DLD1 (cell line): ENCODE measurements at regions not wholly inside any gene's neighbourhood (a gene's known extent, or its start where the extent isn't known, plus 50 kb on each side); places are given as distances from the start of the nearest gene placed in this dataset.

Source experiments
- in situ Hi-C: cut with HindIII; loops from 2 replicates; pipeline ENCODE4 v1.10.0; 2017; ENCODE audit warnings: low sequenced_read_pairs

DNA sequence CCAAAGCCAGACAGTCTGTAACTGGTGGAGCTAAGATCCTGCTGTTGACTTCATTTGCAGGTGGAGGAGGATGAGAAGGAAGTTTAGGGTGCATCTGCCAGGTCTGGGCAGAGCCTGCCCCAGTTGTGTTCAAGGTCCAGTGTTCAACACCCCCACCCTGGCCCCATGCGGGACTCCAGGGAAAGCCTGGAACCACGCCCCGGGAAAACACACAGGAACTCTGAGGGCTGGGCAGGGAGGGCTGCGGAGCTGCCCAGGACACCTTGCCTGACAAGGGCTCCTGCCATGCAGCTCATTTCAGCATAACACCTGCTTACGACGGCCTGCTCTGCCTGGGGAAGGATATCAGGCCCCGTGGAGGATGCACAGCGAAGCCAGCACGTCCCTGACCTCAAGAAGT, 286.3 kb downstream of the XXYLT1 start:
- in situ Hi-C loops, result no loop called here

- in situ Hi-C loops, result no loop called here
These were observed 285.9 kb downstream of the XXYLT1 start for GRCh38 chr3:194985031-194985578.

GRCh38 chr3:194986208-194987043, 284.5 kb downstream of the XXYLT1 start:
- in situ Hi-C loops, result no loop called here

DNA sequence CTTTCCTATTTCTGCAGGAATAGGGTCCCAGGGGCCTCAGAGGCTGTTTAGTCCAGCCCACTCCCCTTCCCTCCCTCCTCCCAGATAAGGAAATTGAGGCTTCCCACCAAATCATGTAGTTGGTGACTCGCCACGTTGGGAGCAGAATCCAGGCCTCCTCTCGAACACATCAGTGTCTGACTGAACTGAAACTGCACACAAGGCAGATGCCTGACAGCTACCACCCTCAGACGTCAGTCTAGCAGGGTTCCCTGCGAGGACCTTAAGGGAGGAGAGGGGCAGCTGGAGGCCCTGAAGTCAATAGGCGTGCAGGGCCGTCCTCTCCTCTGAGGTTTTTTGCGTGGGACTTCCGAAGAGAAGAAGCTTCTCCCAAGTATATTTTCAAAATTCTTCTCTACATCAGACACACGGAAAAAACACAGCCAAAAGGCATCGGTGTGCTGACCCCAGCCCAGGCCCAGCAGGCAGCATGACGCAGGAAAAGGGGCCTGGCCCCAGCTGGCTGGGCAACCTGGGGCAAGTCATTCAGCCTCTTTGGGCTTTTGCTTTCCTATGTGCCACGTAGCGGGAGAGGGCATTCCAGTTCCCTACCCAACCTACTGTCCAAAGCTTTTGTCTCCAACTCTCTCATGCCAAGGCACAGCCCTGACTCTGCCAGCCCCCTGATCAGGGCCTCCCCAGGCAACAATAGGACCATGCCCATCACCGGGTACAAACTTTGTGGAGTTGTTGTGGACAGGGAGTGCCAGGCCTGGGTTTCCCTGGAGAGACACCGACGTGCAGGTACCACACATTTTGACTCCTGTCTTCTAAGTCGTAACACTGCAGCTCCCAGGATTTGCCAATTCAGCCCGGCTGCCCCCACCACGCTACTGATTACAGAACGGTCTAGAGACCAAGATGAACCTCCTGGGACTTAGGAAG, 283.1 kb downstream of the XXYLT1 start:
- in situ Hi-C loops, result no loop called here

GRCh38 chr3:194988495-194989165, 282.3 kb downstream of the XXYLT1 start:
- in situ Hi-C loops, result no loop called here

DNA sequence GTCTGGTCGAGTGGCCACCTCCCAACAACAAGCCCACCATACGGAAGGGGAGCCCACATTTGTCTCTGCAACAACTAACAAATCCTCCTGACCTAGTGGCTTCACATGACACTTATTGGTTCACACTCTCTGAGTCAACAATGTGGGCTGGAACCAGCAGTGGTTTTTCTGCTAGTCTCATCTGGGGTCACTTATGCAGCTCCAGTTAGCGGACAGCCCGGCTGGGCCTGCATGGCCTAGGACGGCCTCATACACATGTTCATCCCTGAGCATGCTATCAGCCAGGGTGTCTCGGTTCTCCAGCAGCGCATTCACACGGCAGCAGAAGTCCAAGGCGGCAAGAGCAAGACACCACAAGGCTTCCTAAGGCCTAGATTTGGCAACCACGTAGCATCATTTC, 281.7 kb downstream of the XXYLT1 start:
- in situ Hi-C loops, result no loop called here

- in situ Hi-C loops, result no loop called here
These were observed 280.3 kb downstream of the XXYLT1 start for GRCh38 chr3:194990454-194991337.

DNA sequence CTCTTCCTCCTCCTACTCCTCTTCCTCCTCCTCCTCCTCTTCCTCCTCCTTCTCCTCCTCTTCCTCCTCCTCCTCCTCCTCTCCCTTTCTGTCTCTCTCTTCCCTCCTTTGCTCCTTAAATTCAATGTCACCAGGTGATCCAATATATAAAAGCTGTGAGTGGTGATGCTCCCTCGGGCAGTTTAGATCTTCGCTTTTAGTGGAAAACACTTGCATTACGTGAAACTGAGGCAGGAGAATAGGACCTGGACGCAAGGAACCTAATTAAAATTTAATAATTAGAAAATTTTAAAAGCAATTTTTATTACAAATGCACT, 279.7 kb downstream of the XXYLT1 start:
- in situ Hi-C loops, result no loop called here

- in situ Hi-C loops, result no loop called here
These were observed 277.1 kb downstream of the XXYLT1 start for GRCh38 chr3:194993896-194994295.

DNA sequence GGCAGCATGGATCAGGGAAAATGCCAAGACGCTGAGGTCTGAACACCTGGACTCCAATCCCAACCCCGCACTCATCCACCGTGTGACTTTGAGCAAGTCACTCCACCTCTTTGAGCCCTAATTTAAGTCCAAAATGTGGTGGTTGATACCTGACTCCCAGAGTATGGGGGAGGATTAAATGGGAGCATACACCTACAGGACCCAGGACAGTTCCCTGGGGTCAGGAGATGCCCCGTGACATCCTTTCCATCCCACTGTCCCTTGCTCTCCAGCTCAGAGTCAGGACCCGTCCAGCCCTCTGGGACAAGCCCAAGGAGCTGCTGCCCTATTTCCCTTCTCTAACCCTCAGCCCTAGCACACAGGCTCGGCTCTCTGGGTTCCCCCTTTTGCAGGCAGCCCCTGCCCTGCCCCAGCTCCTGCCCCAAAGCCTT, 276.4 kb downstream of the XXYLT1 start:
- in situ Hi-C loops, result no loop called here

GRCh38 chr3:194995334-194995733, 275.6 kb downstream of the XXYLT1 start:
- in situ Hi-C loops, result no loop called here

DNA sequence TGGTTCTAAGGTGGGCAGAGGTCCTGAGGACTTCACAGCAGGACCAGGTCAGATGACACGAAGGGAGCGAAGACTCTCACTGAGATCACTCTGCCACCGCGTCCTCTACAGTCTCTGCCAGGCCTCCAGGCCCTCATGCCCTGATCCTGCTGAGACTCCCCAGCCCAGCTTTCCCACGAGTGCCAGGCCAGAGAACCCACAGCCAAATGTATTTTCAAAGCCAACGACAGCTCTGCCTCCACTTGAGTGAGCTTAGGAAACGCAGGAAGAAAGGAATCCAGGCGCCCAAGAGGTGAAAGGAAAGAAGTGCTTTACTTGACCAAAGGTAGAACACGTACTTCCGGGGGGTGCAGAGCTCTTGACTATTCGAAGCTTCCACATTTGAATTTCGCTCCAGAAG, 275.0 kb downstream of the XXYLT1 start:
- in situ Hi-C loops, result no loop called here

- in situ Hi-C loops, result no loop called here
These were observed 274.2 kb downstream of the XXYLT1 start for GRCh38 chr3:194996746-194997145.

- in situ Hi-C loops, result no loop called here
These were observed 272.5 kb downstream of the XXYLT1 start for GRCh38 chr3:194998417-194998816.

DNA sequence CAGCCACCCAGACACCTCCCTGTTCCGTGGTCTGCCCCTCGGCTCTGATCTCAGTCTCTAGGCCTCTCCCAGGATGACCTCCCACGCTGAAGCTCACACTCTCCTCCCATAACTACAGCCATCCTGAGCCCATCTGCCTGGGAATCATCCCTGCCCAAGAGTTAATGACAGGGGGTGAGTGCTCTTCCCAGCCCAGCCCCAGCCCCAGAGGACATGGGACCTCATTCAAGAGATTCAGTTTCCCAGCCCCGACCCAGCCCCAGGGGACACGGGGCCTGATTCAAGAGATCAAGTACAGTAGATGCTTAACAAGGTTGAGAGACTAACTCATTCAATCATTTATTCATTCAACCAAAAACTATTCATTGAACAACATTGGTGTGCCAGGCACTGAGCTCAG, 272.0 kb downstream of the XXYLT1 start:
- in situ Hi-C loops, result no loop called here

DNA sequence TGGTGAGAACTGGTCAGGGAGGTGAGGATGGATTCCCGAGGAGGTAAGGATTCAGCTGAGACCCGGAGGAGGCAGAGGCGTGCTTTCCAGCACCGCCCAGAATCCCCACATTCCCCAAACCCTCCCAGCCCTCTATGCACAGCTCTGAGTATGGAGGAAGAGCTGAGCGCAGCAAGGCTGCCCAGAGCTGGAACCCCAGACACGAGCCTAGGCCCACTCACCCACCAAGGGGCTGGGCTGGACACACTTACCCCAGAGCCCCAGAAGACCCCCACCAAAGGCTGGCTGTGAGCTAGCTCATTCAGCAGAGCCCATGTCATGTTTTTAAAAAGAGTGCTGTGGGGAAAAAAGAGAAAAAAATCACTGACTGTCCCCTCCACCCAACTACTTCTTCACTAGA, 271.5 kb downstream of the XXYLT1 start:
- in situ Hi-C loops, result no loop called here

- in situ Hi-C loops, result no loop called here
These were observed 269.7 kb downstream of the XXYLT1 start for GRCh38 chr3:195001261-195001660.

- in situ Hi-C loops, result no loop called here
These were observed 268.7 kb downstream of the XXYLT1 start for GRCh38 chr3:195001961-195002861.
